B cell (primary cell): ENCODE measurements at regions not wholly inside any gene's neighbourhood (a gene's known extent, or its start where the extent isn't known, plus 50 kb on each side); places are given as distances from the start of the nearest gene placed in this dataset.

ENCODE experiments used
- ATAC-seq: fragments of 200-7000 bp; cut with Tn5 transposase; one replicate; pipeline ENCODE4 v1.10.0; 2021; ENCODE audit warnings: low read depth, mild to moderate bottlenecking, moderate number of reproducible peaks, moderate library complexity
- CTCF ChIA-PET: fragments of 350-600 bp; sonication (Branson Sonifier 250); formaldehyde crosslinking; loops from one replicate; lab custom pipeline; 2021; ENCODE audit warnings: antibody characterized with exemption, inconsistent platforms; lab: Charles Lee
- POLR2A ChIA-PET: fragments of 350-600 bp; sonication (Branson Sonifier 250); formaldehyde crosslinking; loops from one replicate; lab custom pipeline; 2021; ENCODE audit warnings: antibody characterized with exemption; lab: Charles Lee
- DNase-seq: peaks from one replicate; pipeline ENCODE4 v3.0.0; 2013
- H2AFZ ChIP-seq: 2 replicates; pipeline ENCODE4 v1.6.1; 2012; ENCODE audit warnings: mild to moderate bottlenecking, low read depth, low read length; ENCODE audit not compliant: insufficient read depth, poor library complexity, severe bottlenecking
- H3K27ac ChIP-seq, 2 donors: 1 replicate in 1 of 2; 2 replicates in 1 of 2; pipeline ENCODE4 v1.5.1; 2012 to 2013; ENCODE audit warnings: low read length in 2 of 2, mild to moderate bottlenecking in 2 of 2, moderate library complexity in 1 of 2
- H3K27me3 ChIP-seq, 4 experiments: fragments of 200-600 bp in 1 of 4; sonication (generic) in 1 of 4; replicated peaks in 1 of 4; 1 replicate in 2 of 4; 2 replicates in 2 of 4; pipeline versions ENCODE4 v1.6.1 to v1.7.0; 2013 to 2016; ENCODE audit warnings: low read length in 3 of 4, mild to moderate bottlenecking in 2 of 4, mixed read lengths in 1 of 4, moderate library complexity in 1 of 4; ENCODE audit not compliant: insufficient read depth in 4 of 4, control insufficient read depth in 3 of 4; ENCODE audit errors: control extremely low read depth in 1 of 4
- H3K36me3 ChIP-seq, 2 experiments: replicated peaks in 1 of 2; 1 replicate in 1 of 2; 2 replicates in 1 of 2; pipeline versions ENCODE4 v1.6.1 to v1.7.1; 2013; ENCODE audit warnings: low read length in 1 of 2; ENCODE audit not compliant: insufficient read depth in 2 of 2, control insufficient read depth in 1 of 2; ENCODE audit errors: control extremely low read depth in 1 of 2, extremely low read depth in 1 of 2
- H3K4me1 ChIP-seq, 2 donors: fragments of 200-600 bp in 1 of 2; sonication (generic) in 1 of 2; 1 replicate in 1 of 2; 2 replicates in 1 of 2; pipeline versions ENCODE4 v1.5.1 to v1.6.1; 2013 to 2017; ENCODE audit warnings: low read length in 2 of 2; ENCODE audit not compliant: control insufficient read depth in 2 of 2, insufficient read depth in 2 of 2
- H3K4me2 ChIP-seq: replicated peaks from 2 replicates; pipeline ENCODE3; 2012; ENCODE audit warnings: mild to moderate bottlenecking, low read depth, low read length; ENCODE audit not compliant: poor library complexity, severe bottlenecking
- H3K4me3 ChIP-seq, 5 experiments: fragments of 200-600 bp in 1 of 5; sonication (generic) in 1 of 5; 1 replicate in 3 of 5; 2 replicates in 2 of 5; pipeline versions ENCODE4 v1.5.1 to v1.7.0; 2011 to 2016; ENCODE audit warnings: low read length in 4 of 5, mild to moderate bottlenecking in 4 of 5, low read depth in 2 of 5, control low read depth in 1 of 5, moderate library complexity in 1 of 5; ENCODE audit not compliant: insufficient read depth in 1 of 5; ENCODE audit errors: control extremely low read depth in 1 of 5, extremely low read depth in 1 of 5
- H3K79me2 ChIP-seq: fragments of 200-600 bp; sonication (generic); one replicate; pipeline ENCODE4 v1.6.0; 2016; ENCODE audit warnings: low read length; ENCODE audit not compliant: control insufficient read depth, insufficient read depth
- H3K9ac ChIP-seq: fragments of 200-600 bp; sonication (generic); 2 replicates; pipeline ENCODE4 v1.6.1; 2017; ENCODE audit warnings: mild to moderate bottlenecking, low read length, moderate library complexity
- H3K9me3 ChIP-seq, 3 donors: one replicate each; pipeline versions ENCODE4 v1.6.1 to v1.7.1; 2013; ENCODE audit warnings: low read length in 2 of 3; ENCODE audit not compliant: control insufficient read depth in 2 of 3, insufficient read depth in 1 of 3; ENCODE audit errors: control extremely low read depth in 1 of 3
- H4K20me1 ChIP-seq: 2 replicates; pipeline ENCODE4 v1.6.0; 2012; ENCODE audit warnings: mild to moderate bottlenecking, low read length; ENCODE audit not compliant: insufficient read depth, control insufficient read depth, poor library complexity, severe bottlenecking
- H3K27ac Mint-ChIP-seq: one replicate; pipeline ENCODE4 v1.8.0; 2021; ENCODE audit warnings: mixed read lengths
- H3K27me3 Mint-ChIP-seq: one replicate; pipeline ENCODE4 v1.8.0; 2021; ENCODE audit warnings: mixed read lengths
- H3K4me1 Mint-ChIP-seq: one replicate; pipeline ENCODE4 v1.8.0; 2021; ENCODE audit warnings: mixed read lengths
- H3K4me3 Mint-ChIP-seq: one replicate; pipeline ENCODE4 v1.8.0; 2021; ENCODE audit warnings: mixed read lengths
- H3K9me3 Mint-ChIP-seq: one replicate; pipeline ENCODE4 v1.8.0; 2022; ENCODE audit warnings: mixed read lengths; ENCODE audit not compliant: insufficient read depth
- EZH2 ChIP-seq: IDR thresholded peaks from 2 replicates; pipeline ENCODE4 v1.6.1; 2012; ENCODE audit warnings: borderline replicate concordance, low read depth, mild to moderate bottlenecking, moderate library complexity, low read length; ENCODE audit not compliant: insufficient read depth, poor library complexity, severe bottlenecking
- WGBS: methylation state at CpG from one replicate; pipeline ENCODE4 v1.1.5; 2013; ENCODE audit warnings: missing lambda C conversion rate; ENCODE audit not compliant: insufficient coverage; 5-methylcytosine and 5-hydroxymethylcytosine counted together
- intact Hi-C: fragments of 100-400 bp; cut with micrococcal nuclease; formaldehyde crosslinking; loops from one replicate; pipeline ENCODE4 v1.10.0; 2022
- TF ChIP-seq, protein P1 (sequence below): fragments of 200-600 bp; IDR thresholded peaks from one replicate; pipeline ENCODE4 v1.8.0; 2022; ENCODE audit warnings: antibody characterized with exemption, mild to moderate bottlenecking

GRCh38 chr2:33848486-33848885 is 249.4 kb upstream of the FAM98A start:
- no peaks in the 10 kb centered on the region for H3K79me2 ChIP-seq
- Mint-ChIP-seq H3K27me3 (no peaks in the 10 kb centered on the region), H3K4me3 (no peak overlapping the region), H3K27ac (no peak overlapping the region), H3K9me3 (peaks cover 14% of the 10 kb centered on the region), H3K4me1 (no peaks in the 10 kb centered on the region)
- TF ChIP-seq, protein P1, sequence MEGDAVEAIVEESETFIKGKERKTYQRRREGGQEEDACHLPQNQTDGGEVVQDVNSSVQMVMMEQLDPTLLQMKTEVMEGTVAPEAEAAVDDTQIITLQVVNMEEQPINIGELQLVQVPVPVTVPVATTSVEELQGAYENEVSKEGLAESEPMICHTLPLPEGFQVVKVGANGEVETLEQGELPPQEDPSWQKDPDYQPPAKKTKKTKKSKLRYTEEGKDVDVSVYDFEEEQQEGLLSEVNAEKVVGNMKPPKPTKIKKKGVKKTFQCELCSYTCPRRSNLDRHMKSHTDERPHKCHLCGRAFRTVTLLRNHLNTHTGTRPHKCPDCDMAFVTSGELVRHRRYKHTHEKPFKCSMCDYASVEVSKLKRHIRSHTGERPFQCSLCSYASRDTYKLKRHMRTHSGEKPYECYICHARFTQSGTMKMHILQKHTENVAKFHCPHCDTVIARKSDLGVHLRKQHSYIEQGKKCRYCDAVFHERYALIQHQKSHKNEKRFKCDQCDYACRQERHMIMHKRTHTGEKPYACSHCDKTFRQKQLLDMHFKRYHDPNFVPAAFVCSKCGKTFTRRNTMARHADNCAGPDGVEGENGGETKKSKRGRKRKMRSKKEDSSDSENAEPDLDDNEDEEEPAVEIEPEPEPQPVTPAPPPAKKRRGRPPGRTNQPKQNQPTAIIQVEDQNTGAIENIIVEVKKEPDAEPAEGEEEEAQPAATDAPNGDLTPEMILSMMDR = no peak
- no peak for TF ChIP-seq EZH2
- no CpG with 5 or more reads among the region's 2 CpGs for WGBS
- intact Hi-C loops = no loop called here
- no peak overlapping the region for H3K4me2 ChIP-seq
- H3K27me3 ChIP-seq = no peaks in the 10 kb centered on the region
- no peaks in the 10 kb centered on the region for H3K4me1 ChIP-seq
- ATAC-seq (no peak), DNase-seq (no peak)
- no peak overlapping the region for H3K27ac ChIP-seq
- H4K20me1 ChIP-seq = no peaks in the 10 kb centered on the region
- H2AFZ ChIP-seq = no peak overlapping the region
- ChIA-PET CTCF (no interaction called here), POLR2A (no interaction called here)
- no peak overlapping the region for H3K4me3 ChIP-seq
- peaks cover 0 to 14% (median 10%) of the 10 kb centered on the region in 3 donors for H3K9me3 ChIP-seq
- H3K36me3 ChIP-seq = no peaks in the 10 kb centered on the region
- H3K9ac ChIP-seq = no peak overlapping the region

DNA sequence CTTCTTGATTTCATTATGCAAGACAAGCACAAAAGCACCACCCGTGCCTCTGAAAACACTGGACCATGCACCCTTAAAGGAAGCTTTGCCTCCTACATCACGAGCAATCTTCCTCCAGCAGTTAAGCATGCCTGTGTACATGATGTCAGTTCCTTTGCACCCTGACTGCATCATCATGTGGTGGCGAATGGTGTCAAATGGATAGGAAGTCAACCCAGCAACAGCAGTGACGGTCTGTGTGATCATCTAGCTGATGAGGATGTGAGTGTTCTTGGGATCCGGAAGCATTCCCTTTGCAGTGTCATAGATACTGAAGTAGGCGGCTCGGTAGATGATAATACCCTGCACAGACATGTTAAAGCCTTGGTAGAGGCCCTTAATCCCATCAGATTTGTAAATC is 240.7 kb upstream of the FAM98A start:
- CTCF ChIA-PET = no interaction called here
- Histone ChIP-seq H3K27ac (no peak overlapping the region), H3K4me1 (no peaks in the 10 kb centered on the region), H3K79me2 (no peaks in the 10 kb centered on the region), H3K36me3 (no peaks in the 10 kb centered on the region), H3K9ac (no peak overlapping the region), H3K27me3 (no peaks in the 10 kb centered on the region), H2AFZ (no peak overlapping the region), H4K20me1 (no peaks in the 10 kb centered on the region), H3K4me3 (no peak overlapping the region), H3K9me3 (no peaks in the 10 kb centered on the region), H3K4me2 (no peak overlapping the region)
- no peak overlapping the region for H3K27ac Mint-ChIP-seq
- 95% methylated on average over 4 of the region's 7 CpGs for WGBS
- no peaks in the 10 kb centered on the region for H3K4me1 Mint-ChIP-seq
- POLR2A ChIA-PET = no interaction called here
- no peak overlapping the region for H3K4me3 Mint-ChIP-seq
- ATAC-seq (no peak), DNase-seq (no peak)
- H3K27me3 Mint-ChIP-seq = no peaks in the 10 kb centered on the region
- no peak for TF ChIP-seq EZH2
- TF ChIP-seq, protein P1 = no peak
- H3K9me3 Mint-ChIP-seq = no peaks in the 10 kb centered on the region
- intact Hi-C loops = no loop called here
